OCI-LY1 (cell line): ENCODE measurements at regions not wholly inside any gene's neighbourhood (a gene's known extent, or its start where the extent isn't known, plus 50 kb on each side); places are given as distances from the start of the nearest gene placed in this dataset.

Source experiments
- H2AFZ ChIP-seq: fragments of 200-600 bp; sonication (generic), shearing (Covaris generic); 2 replicates; pipeline ENCODE4 v1.6.0; 2014; ENCODE audit warnings: antibody characterized with exemption, mild to moderate bottlenecking, low read length
- H3F3A ChIP-seq: fragments of 200-600 bp; sonication (generic), shearing (Covaris generic); 2 replicates; pipeline ENCODE4 v1.6.0; 2014; ENCODE audit warnings: mild to moderate bottlenecking, antibody characterized with exemption, low read length, moderate library complexity; ENCODE audit not compliant: insufficient read depth
- H3K27ac ChIP-seq: fragments of 200-600 bp; sonication (generic); 2 replicates; pipeline ENCODE4 v1.5.1; 2014; ENCODE audit warnings: low read length, mixed run types, mild to moderate bottlenecking, low read depth; ENCODE audit not compliant: poor library complexity, severe bottlenecking
- H3K27me3 ChIP-seq: fragments of 200-600 bp; sonication (generic); 2 replicates; pipeline ENCODE4 v1.6.0; 2014; ENCODE audit warnings: antibody characterized with exemption, mild to moderate bottlenecking, low read length, moderate library complexity; ENCODE audit not compliant: insufficient read depth
- H3K36me3 ChIP-seq: fragments of 200-600 bp; sonication (generic); 2 replicates; pipeline ENCODE4 v1.6.1; 2014; ENCODE audit warnings: mild to moderate bottlenecking, antibody characterized with exemption, low read length, moderate library complexity, mixed read lengths; ENCODE audit not compliant: insufficient read depth
- H3K4me1 ChIP-seq: fragments of 200-600 bp; sonication (generic); 2 replicates; pipeline ENCODE4 v1.5.1; 2014; ENCODE audit warnings: mild to moderate bottlenecking, low read length, moderate library complexity; ENCODE audit not compliant: insufficient read depth, severe bottlenecking
- H3K4me2 ChIP-seq: fragments of 200-600 bp; sonication (generic), shearing (Covaris generic); 2 replicates; pipeline ENCODE4 v1.6.1; 2014; ENCODE audit warnings: low read length
- H3K4me3 ChIP-seq: fragments of 200-600 bp; sonication (generic); 2 replicates; pipeline ENCODE4 v1.5.1; 2014; ENCODE audit warnings: low read length, low read depth, mild to moderate bottlenecking, mixed read lengths; ENCODE audit not compliant: poor library complexity, severe bottlenecking
- H3K79me2 ChIP-seq: fragments of 200-600 bp; shearing (Covaris generic); 2 replicates; pipeline ENCODE4 v1.6.1; 2016; ENCODE audit warnings: mixed run types, low read length, mixed read lengths; ENCODE audit not compliant: insufficient read depth
- H3K9ac ChIP-seq: fragments of 200-600 bp; sonication (generic), shearing (Covaris generic); 2 replicates; pipeline ENCODE4 v1.6.1; 2014; ENCODE audit warnings: mild to moderate bottlenecking, low read length, mixed read lengths
- H3K9me2 ChIP-seq: fragments of 200-600 bp; sonication (generic), shearing (Covaris generic); 2 replicates; pipeline ENCODE4 v1.6.1; 2014; ENCODE audit warnings: low read depth, mild to moderate bottlenecking, low read length, mixed read lengths
- H3K9me3 ChIP-seq: fragments of 200-600 bp; shearing (Covaris generic); 2 replicates; pipeline ENCODE4 v1.6.1; 2014; ENCODE audit warnings: low read length, mixed read lengths
- H4K20me1 ChIP-seq: fragments of 200-600 bp; sonication (generic), shearing (Covaris generic); 2 replicates; pipeline ENCODE4 v1.6.0; 2016; ENCODE audit warnings: mild to moderate bottlenecking, low read length; ENCODE audit not compliant: insufficient read depth
- EZH2 ChIP-seq: fragments of 200-600 bp; sonication (generic), shearing (Covaris generic); IDR thresholded peaks from 2 replicates; pipeline ENCODE4 v1.8.0; 2017; ENCODE audit warnings: borderline replicate concordance, mixed run types, mild to moderate bottlenecking, antibody characterized with exemption, low read length, moderate library complexity, mixed read lengths
- TF ChIP-seq, protein P1 (sequence below): fragments of 200-600 bp; sonication (generic), shearing (Covaris generic); IDR thresholded peaks from 2 replicates; pipeline ENCODE4 v1.5.1; 2017; ENCODE audit warnings: mild to moderate bottlenecking, antibody characterized with exemption, low read length, moderate library complexity, mixed read lengths

DNA sequence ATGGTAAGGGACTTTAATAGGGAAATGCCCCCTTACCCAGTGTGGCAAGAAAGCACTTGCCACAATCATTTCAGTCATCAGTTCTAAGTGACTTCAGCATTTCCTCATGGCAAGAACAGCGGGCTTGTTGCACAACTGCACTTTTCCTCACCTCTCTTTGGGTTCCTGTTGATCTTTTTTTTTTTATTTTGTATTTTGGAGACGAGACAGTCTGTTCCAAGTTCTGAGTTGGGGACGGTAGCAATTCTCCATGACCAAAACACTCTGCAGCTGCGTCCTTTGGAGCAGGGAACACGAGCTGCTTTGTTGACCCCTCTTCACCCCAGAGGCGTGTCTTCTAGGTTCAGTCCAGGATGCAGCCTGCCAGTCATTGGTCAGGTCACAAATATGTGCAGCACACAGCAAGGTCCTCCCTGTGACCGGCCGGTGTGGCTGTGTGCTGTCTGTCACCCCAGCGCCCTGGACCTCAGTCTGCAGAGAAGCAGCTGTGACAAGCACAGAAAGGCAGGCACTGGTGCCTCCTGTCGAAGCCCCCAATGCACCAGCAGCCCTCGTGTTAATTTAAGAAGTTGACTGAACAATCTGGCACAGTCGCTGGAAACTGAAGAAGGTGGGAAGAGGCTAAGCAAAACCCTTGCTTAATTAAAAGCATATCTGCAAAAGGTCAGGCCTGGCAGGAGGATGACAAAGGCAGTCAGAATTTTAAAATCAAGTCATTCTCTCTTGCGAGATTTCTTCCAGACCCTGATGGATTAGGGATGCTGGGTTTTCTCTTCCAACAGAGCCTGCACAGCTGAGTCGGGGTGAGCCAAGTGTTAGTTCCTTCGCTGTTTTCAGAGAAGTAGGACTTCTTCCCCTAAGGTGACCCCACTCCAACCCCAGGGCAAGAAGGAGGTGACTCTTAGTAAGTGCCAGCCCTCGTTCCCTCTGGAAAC lies 96.7 kb upstream of the COPS8 start:
- no peak overlapping the region for H3K9ac ChIP-seq
- no peaks in the 10 kb centered on the region for H3K4me1 ChIP-seq
- H3K79me2 ChIP-seq: no peaks in the 10 kb centered on the region
- H2AFZ ChIP-seq: no peak overlapping the region
- H3K4me2 ChIP-seq: no peak overlapping the region
- no peaks in the 10 kb centered on the region for H3K9me2 ChIP-seq
- H3K27me3 ChIP-seq: peaks cover 10% of the 10 kb centered on the region; the same call in 1 of the 2 replicates
- H3K27ac ChIP-seq: no peak overlapping the region
- no peak overlapping the region for H3K4me3 ChIP-seq
- H3K36me3 ChIP-seq: no peaks in the 10 kb centered on the region
- no peaks in the 10 kb centered on the region for H4K20me1 ChIP-seq
- TF ChIP-seq, protein P1, sequence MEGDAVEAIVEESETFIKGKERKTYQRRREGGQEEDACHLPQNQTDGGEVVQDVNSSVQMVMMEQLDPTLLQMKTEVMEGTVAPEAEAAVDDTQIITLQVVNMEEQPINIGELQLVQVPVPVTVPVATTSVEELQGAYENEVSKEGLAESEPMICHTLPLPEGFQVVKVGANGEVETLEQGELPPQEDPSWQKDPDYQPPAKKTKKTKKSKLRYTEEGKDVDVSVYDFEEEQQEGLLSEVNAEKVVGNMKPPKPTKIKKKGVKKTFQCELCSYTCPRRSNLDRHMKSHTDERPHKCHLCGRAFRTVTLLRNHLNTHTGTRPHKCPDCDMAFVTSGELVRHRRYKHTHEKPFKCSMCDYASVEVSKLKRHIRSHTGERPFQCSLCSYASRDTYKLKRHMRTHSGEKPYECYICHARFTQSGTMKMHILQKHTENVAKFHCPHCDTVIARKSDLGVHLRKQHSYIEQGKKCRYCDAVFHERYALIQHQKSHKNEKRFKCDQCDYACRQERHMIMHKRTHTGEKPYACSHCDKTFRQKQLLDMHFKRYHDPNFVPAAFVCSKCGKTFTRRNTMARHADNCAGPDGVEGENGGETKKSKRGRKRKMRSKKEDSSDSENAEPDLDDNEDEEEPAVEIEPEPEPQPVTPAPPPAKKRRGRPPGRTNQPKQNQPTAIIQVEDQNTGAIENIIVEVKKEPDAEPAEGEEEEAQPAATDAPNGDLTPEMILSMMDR: no peak
- no peak for TF ChIP-seq EZH2
- H3K9me3 ChIP-seq: no peaks in the 10 kb centered on the region
- no peaks in the 10 kb centered on the region for H3F3A ChIP-seq

DNA sequence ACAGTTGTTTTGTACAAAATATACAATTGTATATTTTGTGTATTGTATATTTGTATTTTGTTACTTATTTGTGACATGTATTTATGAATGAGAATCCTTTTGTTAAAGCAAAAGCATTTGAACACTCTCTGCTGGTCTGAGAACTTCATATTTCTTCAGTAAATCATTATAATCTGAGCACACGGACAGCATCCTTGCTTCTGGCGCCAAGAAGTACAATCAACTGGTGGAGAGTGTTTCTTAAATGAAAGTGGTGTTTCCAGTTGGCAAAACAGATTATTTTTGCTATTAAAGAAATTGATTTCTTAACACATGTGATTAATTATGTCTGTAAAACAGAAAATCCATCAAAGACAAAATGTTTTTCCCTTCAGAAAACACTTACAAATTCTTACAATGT lies 95.1 kb upstream of the COPS8 start:
- Histone ChIP-seq H3K27ac (no peak overlapping the region), H3K27me3 (peaks cover 9% of the 10 kb centered on the region; the same call in 1 of the 2 replicates), H3K79me2 (no peaks in the 10 kb centered on the region), H3K4me3 (no peak overlapping the region), H3K9me2 (no peaks in the 10 kb centered on the region), H3K9me3 (no peaks in the 10 kb centered on the region), H3K4me2 (no peak overlapping the region), H3K36me3 (no peaks in the 10 kb centered on the region), H2AFZ (no peak overlapping the region), H3F3A (no peaks in the 10 kb centered on the region), H3K9ac (no peak overlapping the region), H4K20me1 (no peaks in the 10 kb centered on the region), H3K4me1 (no peaks in the 10 kb centered on the region)
- TF ChIP-seq, protein P1: no peak
- TF ChIP-seq EZH2: no peak

DNA sequence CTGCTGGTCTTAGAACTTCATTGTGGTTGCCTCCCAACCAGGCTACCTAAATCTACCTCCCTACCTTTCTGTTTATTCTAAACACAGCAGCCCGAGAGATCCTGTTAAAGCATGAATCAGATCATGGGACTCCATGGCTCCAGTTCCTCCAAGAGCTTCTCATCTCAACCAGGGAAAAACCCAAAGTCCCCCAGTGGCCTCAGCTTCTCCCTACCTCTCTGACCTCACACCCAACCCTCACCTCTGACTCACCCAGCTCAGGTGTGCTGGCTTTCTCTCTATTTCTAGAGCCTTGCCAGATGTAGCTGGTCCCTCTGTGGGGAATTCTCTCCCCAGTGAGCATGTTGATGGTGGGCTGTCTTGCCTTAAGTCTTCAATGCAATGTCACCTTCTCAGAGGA lies 93.8 kb upstream of the COPS8 start:
- no peak overlapping the region for H3K9ac ChIP-seq
- no peak for TF ChIP-seq EZH2
- TF ChIP-seq, protein P1: no peak
- H3K9me2 ChIP-seq: no peaks in the 10 kb centered on the region
- no peaks in the 10 kb centered on the region for H3K9me3 ChIP-seq
- H3K4me2 ChIP-seq: no peak overlapping the region
- H3K27me3 ChIP-seq: peaks cover 7% of the 10 kb centered on the region; the same call in 1 of the 2 replicates
- H3K4me3 ChIP-seq: no peak overlapping the region
- no peaks in the 10 kb centered on the region for H3K4me1 ChIP-seq
- no peaks in the 10 kb centered on the region for H3K36me3 ChIP-seq
- H2AFZ ChIP-seq: no peak overlapping the region
- no peaks in the 10 kb centered on the region for H3F3A ChIP-seq
- no peaks in the 10 kb centered on the region for H4K20me1 ChIP-seq
- no peaks in the 10 kb centered on the region for H3K79me2 ChIP-seq
- no peak overlapping the region for H3K27ac ChIP-seq
